DMS79 (cell line): ENCODE measurements at regions not wholly inside any gene's neighbourhood (a gene's known extent, or its start where the extent isn't known, plus 50 kb on each side); places are given as distances from the start of the nearest gene placed in this dataset.

Source experiments
- DNase-seq: peaks from one replicate; lab custom pipeline; 2025; lab: John Stamatoyannopoulos, UW

- no peak for DNase-seq
These were observed 678.0 kb upstream of the GRM7 start for GRCh38 chr3:6182909-6183308.

- DNase-seq = no peak
These were observed 671.5 kb upstream of the GRM7 start for GRCh38 chr3:6189384-6189783.

GRCh38 chr3:6204891-6205290 is 656.0 kb upstream of the GRM7 start:
- no peak for DNase-seq

- DNase-seq = no peak
These were observed 644.5 kb upstream of the GRM7 start for GRCh38 chr3:6216135-6217026.

- DNase-seq = no peak
These were observed 640.5 kb upstream of the GRM7 start for GRCh38 chr3:6220447-6220846.

GRCh38 chr3:6222069-6222468 is 638.8 kb upstream of the GRM7 start:
- no peak for DNase-seq

- DNase-seq = no peak
These were observed 637.3 kb upstream of the GRM7 start for GRCh38 chr3:6223572-6223971.

GRCh38 chr3:6228958-6229683 is 631.8 kb upstream of the GRM7 start:
- no peak for DNase-seq

- no peak for DNase-seq
These were observed 631.0 kb upstream of the GRM7 start for GRCh38 chr3:6229778-6230410.

- DNase-seq = no peak
These were observed 618.8 kb upstream of the GRM7 start for GRCh38 chr3:6242104-6242503.

- DNase-seq = no peak
These were observed 612.4 kb upstream of the GRM7 start for GRCh38 chr3:6248528-6248927.

- DNase-seq = no peak
These were observed 611.2 kb upstream of the GRM7 start for GRCh38 chr3:6249679-6250078.

GRCh38 chr3:6250167-6250566 is 610.7 kb upstream of the GRM7 start:
- DNase-seq = no peak

- no peak for DNase-seq
These were observed 609.1 kb upstream of the GRM7 start for GRCh38 chr3:6251612-6252400.

- DNase-seq = no peak
These were observed 606.4 kb upstream of the GRM7 start for GRCh38 chr3:6254490-6254889.

GRCh38 chr3:6255229-6255628 is 605.7 kb upstream of the GRM7 start:
- no peak for DNase-seq

- DNase-seq = no peak
These were observed 600.2 kb upstream of the GRM7 start for GRCh38 chr3:6260551-6261191.

GRCh38 chr3:6262010-6262409 is 598.9 kb upstream of the GRM7 start:
- DNase-seq = peak; percentile 36

GRCh38 chr3:6264036-6264435 is 596.9 kb upstream of the GRM7 start:
- no peak for DNase-seq

- no peak for DNase-seq
These were observed 596.0 kb upstream of the GRM7 start for GRCh38 chr3:6264906-6265305.

GRCh38 chr3:6266135-6266534 is 594.8 kb upstream of the GRM7 start:
- no peak for DNase-seq

GRCh38 chr3:6273878-6274277 is 587.0 kb upstream of the GRM7 start:
- no peak for DNase-seq
